SIG-M5 treated with dmso at 0.1 percent for 504 hours (cell line): ENCODE measurements at regions not wholly inside any gene's neighbourhood (a gene's known extent, or its start where the extent isn't known, plus 50 kb on each side); places are given as distances from the start of the nearest gene placed in this dataset.
"Not testable (repeated sequence)": the region's sequence is repeated elsewhere in the genome, so short reads cannot be mapped to it uniquely, and the experiment has no call there.

Experiments
- DNase-seq: peaks from one replicate; lab custom pipeline; 2025; ENCODE audit not compliant: unreplicated experiment; lab: John Stamatoyannopoulos, UW

DNA sequence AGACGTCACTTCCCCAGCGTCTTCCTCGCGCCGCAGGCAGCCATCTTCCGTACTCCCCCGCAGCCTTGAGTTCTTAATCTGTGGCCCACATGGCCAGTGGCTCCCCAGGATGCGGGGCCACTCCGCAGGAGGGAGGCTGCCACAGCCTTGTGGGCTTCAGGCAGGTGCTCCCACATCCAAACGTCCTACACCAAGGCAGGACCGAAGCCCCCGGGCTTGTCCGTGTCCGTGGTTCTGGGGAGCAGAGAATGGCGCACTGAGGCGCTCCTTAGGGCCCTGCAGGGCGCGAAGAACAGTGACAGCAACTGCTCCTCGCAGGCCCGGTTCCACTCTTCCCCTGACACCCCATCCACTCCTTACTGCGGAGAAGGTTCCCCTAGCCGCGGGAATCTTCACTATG is 755.8 kb downstream of the PRIM2 start:
- no peak for DNase-seq

GRCh38 chr6:58090067-58090466 is 772.6 kb downstream of the PRIM2 start:
- not testable (repeated sequence) for DNase-seq

DNA sequence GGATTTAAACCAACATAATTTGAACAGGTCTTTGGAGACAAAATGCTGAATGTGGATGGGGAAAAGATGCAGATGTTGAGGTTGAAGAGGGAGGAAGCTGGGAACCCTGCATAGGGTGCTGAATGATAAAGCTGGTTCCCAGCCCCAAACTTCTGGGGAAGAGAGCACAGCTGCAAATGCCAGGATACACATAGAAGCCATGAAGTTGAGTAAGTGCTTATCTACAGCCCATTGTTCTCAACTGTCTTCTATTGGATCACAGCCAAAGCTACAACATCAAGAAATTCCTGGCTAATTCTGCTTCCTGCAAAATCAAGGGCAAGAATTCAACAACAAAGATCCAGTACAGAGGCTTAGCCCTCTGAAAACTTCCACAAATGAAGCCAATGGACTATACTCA is 779.8 kb downstream of the PRIM2 start:
- DNase-seq: not testable (repeated sequence)

DNA sequence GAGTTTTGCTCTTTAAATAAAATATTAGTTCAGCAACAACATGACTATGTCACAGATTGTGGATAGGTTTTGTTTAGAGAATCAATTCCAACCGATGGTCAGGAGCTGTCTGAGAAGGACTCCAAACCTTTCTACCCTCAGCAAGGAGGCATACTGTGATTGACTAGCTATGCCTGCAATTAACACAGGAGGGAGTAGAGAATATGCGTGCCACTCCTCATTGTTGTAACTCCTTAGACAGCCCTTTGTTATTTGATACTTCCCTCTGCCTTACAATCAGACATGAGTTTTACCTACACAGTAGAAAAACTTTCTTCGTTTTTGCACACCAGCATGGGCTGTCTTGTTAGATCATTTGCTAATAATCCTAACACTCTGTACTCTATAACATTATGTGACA is 796.5 kb downstream of the PRIM2 start:
- no peak for DNase-seq

- DNase-seq: not testable (repeated sequence)
These were observed 799.7 kb downstream of the PRIM2 start for GRCh38 chr6:58117162-58117561.

DNA sequence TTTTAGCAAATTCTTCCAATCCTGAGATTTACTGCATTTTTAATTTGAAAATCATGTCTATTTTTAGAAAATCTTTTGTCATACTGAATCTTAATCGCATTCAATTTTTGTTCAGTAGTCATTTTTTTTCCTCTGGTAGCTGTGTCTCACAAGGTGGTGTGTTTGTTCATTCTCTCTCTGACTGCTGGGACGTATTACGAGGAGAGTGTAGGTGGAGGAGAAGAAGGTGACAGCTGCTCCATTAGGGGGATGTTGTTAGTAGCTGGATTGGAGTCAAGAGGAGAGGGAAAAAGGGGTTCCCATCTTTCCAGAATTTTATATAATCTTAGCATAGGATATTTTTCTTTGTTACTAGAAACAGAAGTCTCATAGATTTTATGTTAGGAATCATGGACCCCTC is 804.2 kb downstream of the PRIM2 start:
- not testable (repeated sequence) for DNase-seq

DNA sequence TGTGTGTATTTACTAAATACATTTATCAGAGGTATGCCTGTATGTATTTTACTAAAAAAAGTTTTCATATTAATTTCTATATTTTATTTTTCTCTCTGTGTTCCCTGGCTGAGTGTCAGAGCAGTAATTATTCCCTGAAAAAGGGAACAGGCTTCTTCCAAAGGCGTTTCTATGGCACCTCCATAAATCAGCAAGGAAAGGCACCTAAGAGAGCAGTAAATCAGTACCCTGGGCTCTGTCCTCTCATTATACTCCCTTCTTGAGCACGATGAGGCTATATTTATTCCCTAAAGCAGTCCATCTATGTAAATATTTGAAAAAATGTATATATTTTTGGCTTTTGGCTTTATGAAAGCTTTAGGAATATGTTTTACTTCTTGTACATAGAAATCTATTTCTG is 806.3 kb downstream of the PRIM2 start:
- not testable (repeated sequence) for DNase-seq

DNA sequence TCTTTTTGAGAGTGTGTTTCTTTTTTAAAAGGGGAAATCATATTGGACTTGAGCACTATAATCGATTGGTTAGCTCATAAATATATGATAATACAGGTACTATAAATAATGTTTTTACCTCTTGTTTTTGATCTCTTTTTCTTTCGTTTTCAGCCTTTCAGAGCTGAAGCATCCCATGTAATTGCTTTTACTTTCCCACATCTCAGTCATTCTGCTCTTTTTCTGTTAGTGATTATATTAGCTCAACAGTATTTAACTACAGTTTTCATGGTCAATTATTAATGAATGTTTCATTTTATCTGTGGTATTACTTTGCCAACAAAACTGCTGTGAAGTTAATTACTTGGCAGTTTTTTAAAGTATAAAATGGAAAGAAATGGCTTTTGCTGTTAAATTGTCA is 811.1 kb downstream of the PRIM2 start:
- DNase-seq: not testable (repeated sequence)

- DNase-seq: not testable (repeated sequence)
These were observed 811.7 kb downstream of the PRIM2 start for GRCh38 chr6:58129098-58129497.

GRCh38 chr6:58139746-58140145 is 822.3 kb downstream of the PRIM2 start:
- DNase-seq: not testable (repeated sequence)

- not testable (repeated sequence) for DNase-seq
These were observed 853.6 kb downstream of the PRIM2 start for GRCh38 chr6:58171025-58171424.

DNA sequence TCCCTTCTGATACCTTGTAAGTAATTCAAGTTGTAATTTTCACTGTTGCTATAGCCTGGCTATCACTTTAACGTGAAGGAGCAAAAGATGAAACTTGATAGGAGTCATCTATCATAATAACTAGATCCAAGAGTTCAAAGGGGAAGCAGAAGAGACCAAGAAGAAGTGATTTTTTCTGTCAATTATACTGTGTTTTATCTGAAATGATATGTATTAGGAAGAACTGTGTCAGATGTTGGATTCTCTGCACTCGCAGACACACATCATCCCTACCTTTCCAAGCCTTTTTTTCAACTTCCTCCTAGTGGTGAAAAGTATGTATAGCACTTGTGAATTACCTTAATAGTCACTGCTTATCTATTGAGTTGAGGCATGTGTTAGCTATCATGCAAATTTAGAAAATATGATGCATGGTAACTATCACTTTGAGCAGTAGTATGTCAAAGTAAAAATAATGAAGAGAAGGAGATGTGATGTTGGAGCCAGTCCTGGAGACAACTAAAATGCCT is 864.2 kb downstream of the PRIM2 start:
- DNase-seq: not testable (repeated sequence)

- DNase-seq: not testable (repeated sequence)
These were observed 867.9 kb downstream of the PRIM2 start for GRCh38 chr6:58185300-58185699.

DNA sequence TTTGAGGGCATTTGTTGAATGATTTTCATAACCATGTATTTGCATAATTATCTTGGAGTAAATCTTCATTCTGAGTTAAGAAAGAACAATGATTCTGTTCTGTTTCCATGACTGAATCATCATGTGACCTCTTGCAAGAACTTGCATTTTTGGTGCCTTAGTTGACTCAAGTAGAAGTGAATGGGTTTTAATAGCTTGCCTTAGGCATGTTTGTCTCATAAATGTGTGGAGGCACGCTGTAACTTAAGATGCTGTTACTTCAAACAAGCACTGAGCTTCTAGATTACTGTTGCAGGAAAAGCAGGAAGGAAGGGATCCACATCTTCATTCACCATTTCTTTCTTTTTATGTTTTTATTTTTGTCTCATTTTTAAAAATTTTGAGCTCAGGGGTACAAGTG is 875.8 kb downstream of the PRIM2 start:
- DNase-seq: not testable (repeated sequence)

- no peak for DNase-seq
These were observed 880.9 kb downstream of the PRIM2 start for GRCh38 chr6:58198301-58198700.

- not testable (repeated sequence) for DNase-seq
These were observed 919.7 kb downstream of the PRIM2 start for GRCh38 chr6:58237124-58237523.

DNA sequence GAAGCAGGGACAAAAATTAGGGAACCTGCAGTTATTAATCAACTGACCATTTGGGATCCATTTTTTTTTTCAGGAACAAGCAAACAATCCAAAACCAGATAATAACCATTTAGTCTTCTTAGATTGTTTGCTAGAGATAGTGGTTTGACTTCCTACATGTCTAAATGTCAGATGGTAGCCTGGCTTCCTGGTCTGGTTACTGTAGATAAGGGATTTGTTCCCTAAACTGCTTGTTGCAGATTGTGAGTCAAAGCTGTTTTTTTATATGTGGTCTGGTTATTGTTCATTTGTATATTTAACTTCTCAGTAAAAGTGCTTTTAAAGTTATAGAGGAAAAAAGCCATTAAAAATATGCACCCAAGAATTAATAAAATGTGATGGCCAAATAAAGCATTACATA is 921.0 kb downstream of the PRIM2 start:
- not testable (repeated sequence) for DNase-seq

DNA sequence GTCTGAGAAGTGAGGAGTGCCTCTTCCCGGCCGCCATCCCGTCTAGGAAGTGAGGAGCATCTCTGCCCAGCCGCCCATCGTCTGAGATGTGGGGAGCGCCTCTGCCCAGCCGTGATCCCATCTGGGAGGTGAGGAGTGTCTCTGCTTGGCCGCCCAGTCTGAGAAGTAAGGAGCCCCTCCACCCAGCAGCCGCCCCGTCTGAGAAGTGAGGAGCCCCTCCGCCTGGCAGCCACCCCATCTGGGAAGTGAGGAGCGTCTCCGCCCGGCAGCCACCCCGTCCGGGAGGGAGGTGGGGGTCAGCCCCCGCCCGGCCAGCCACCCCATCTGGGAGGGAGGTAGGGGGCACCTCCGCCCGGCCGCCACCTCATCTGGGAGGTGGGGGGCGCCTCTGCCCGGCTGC is 940.2 kb downstream of the PRIM2 start:
- DNase-seq: not testable (repeated sequence)

DNA sequence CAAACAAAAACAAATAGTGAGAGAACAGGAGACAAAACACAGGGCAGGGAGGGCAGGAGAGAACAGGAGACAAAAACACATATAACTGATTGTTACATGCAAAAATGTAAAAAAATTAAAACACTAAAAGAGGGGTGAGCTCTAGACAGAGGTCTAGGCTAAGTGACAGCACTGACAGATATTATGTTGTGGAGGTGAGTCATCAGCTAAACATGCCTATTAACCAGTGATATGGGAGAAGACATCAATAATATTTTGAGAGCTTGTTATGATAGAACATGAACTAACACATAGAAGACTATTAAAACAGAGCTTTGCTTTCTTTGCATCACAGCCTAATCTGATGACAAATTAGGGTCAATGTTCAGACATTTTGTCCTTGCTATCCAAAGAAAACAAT is 972.7 kb downstream of the PRIM2 start:
- DNase-seq: no peak

GRCh38 chr6:58291319-58291718 is 973.9 kb downstream of the PRIM2 start:
- DNase-seq: not testable (repeated sequence)

GRCh38 chr6:58307901-58308300 is 990.5 kb downstream of the PRIM2 start:
- not testable (repeated sequence) for DNase-seq

DNA sequence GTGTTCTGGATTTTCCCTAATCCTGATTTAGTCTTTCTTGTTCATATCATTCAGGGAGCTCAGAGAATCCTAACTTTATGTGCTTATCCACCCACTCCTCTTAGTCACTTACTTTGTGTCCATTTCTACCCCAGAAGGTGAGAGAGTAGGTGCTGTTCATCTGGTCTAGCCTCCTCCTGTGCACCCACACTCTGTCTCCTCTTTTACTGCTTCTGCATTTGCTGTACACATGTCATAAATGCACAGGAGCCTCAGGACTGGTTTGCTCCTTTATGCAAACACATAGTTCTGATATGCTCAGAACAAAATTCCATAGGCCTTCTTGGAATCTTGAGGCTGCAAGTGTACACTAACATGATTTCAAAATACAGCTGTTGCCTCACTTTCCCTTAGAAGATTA is 1014.7 kb downstream of the PRIM2 start:
- DNase-seq: not testable (repeated sequence)

DNA sequence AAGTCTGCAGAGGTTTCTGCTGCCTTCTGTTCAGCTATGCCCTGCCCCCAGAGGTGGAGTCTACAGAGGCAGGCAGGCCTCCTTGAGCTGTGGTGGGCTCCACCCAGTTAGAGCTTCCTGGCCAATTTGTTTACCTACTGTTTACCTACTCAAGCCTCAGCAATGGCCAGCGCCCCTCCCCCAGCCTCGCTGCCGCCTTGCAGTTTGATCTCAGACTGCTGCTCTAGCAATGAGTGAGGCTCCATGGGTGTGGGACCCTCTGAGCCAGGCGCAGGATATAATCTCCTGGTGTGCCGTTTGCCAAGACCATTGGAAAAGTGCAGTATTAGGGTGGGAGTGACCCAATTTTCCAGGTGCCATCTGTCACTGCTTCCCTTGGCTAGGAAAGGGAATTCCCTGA is 1024.9 kb downstream of the PRIM2 start:
- not testable (repeated sequence) for DNase-seq
